ENCODE measurements at regions not wholly inside any gene's neighbourhood (a gene's known extent, or its start where the extent isn't known, plus 50 kb on each side); places are given as distances from the start of the nearest gene placed in this dataset.

- Histone ChIP-seq H3K36me3 (ENCODE audit: control insufficient read depth, insufficient read depth, low read length) (no peaks in the 10 kb centered on the region), H3K27me3 (ENCODE audit: control insufficient read depth, insufficient read depth, low read length) (no peaks in the 10 kb centered on the region), H3K27ac (ENCODE audit: low read depth, low read length) (no peak overlapping the region), H3K4me3 (ENCODE audit: low read depth, low read length) (no peak overlapping the region), H3K4me1 (ENCODE audit: control insufficient read depth, insufficient read depth, low read length) (peaks cover 9% of the 10 kb centered on the region), H3K9me3 (ENCODE audit: control insufficient read depth, insufficient read depth, low read length) (peaks cover 3% of the 10 kb centered on the region)
- WGBS (ENCODE audit: insufficient coverage) = no CpG with 5 or more reads among the region's 4 CpGs
- DNase-seq (ENCODE audit: low read depth in 4 of 6, low spot score in 6 of 6) = no peak
Measured at GRCh38 chr3:127520993-127521392, 69.5 kb downstream of the TPRA1 start.

GRCh38 chr3:127518456-127519081 is 72.0 kb downstream of the TPRA1 start:
- DNase-seq (ENCODE audit: low read depth in 4 of 6, low spot score in 6 of 6) = no peak
- no peaks in the 10 kb centered on the region for H3K4me1 ChIP-seq (ENCODE audit: control insufficient read depth, insufficient read depth, low read length)
- H3K4me3 ChIP-seq (ENCODE audit: low read depth, low read length) = no peak overlapping the region
- no peaks in the 10 kb centered on the region for H3K27me3 ChIP-seq (ENCODE audit: control insufficient read depth, insufficient read depth, low read length)
- 100% methylated on average over 1 of the region's 4 CpGs for WGBS (ENCODE audit: insufficient coverage)
- peaks cover 3% of the 10 kb centered on the region for H3K9me3 ChIP-seq (ENCODE audit: control insufficient read depth, insufficient read depth, low read length)
- H3K36me3 ChIP-seq (ENCODE audit: control insufficient read depth, insufficient read depth, low read length) = no peaks in the 10 kb centered on the region
- no peak overlapping the region for H3K27ac ChIP-seq (ENCODE audit: low read depth, low read length)

- 48% methylated on average over 2 of the region's 3 CpGs for WGBS (ENCODE audit: insufficient coverage)
- Histone ChIP-seq H3K4me3 (ENCODE audit: low read depth, low read length) (no peak overlapping the region), H3K27ac (ENCODE audit: low read depth, low read length) (no peak overlapping the region), H3K27me3 (ENCODE audit: control insufficient read depth, insufficient read depth, low read length) (no peaks in the 10 kb centered on the region), H3K9me3 (ENCODE audit: control insufficient read depth, insufficient read depth, low read length) (no peaks in the 10 kb centered on the region), H3K36me3 (ENCODE audit: control insufficient read depth, insufficient read depth, low read length) (no peaks in the 10 kb centered on the region), H3K4me1 (ENCODE audit: control insufficient read depth, insufficient read depth, low read length) (no peaks in the 10 kb centered on the region)
- no peak for DNase-seq (ENCODE audit: low read depth in 4 of 6, low spot score in 6 of 6)
Measured at GRCh38 chr3:127512256-127512655, 78.3 kb downstream of the TPRA1 start.

- no peaks in the 10 kb centered on the region for H3K36me3 ChIP-seq (ENCODE audit: control insufficient read depth, insufficient read depth, low read length)
- no CpG with 5 or more reads among the region's 1 CpG for WGBS (ENCODE audit: insufficient coverage)
- no peaks in the 10 kb centered on the region for H3K27me3 ChIP-seq (ENCODE audit: control insufficient read depth, insufficient read depth, low read length)
- H3K9me3 ChIP-seq (ENCODE audit: control insufficient read depth, insufficient read depth, low read length) = peaks cover 2% of the 10 kb centered on the region
- no peak overlapping the region for H3K4me3 ChIP-seq (ENCODE audit: low read depth, low read length)
- no peaks in the 10 kb centered on the region for H3K4me1 ChIP-seq (ENCODE audit: control insufficient read depth, insufficient read depth, low read length)
- no peak overlapping the region for H3K27ac ChIP-seq (ENCODE audit: low read depth, low read length)
- DNase-seq (ENCODE audit: low read depth in 4 of 6, low spot score in 6 of 6) = no peak
Measured at GRCh38 chr3:127501177-127501576, 89.4 kb downstream of the TPRA1 start.

GRCh38 chr3:127497676-127498075 is 92.9 kb downstream of the TPRA1 start:
- no peaks in the 10 kb centered on the region for H3K4me1 ChIP-seq (ENCODE audit: control insufficient read depth, insufficient read depth, low read length)
- H3K27ac ChIP-seq (ENCODE audit: low read depth, low read length) = no peak overlapping the region
- 94% methylated on average over 2 of the region's 2 CpGs for WGBS (ENCODE audit: insufficient coverage)
- no peaks in the 10 kb centered on the region for H3K36me3 ChIP-seq (ENCODE audit: control insufficient read depth, insufficient read depth, low read length)
- DNase-seq (ENCODE audit: low read depth in 4 of 6, low spot score in 6 of 6) = no peak
- no peak overlapping the region for H3K4me3 ChIP-seq (ENCODE audit: low read depth, low read length)
- H3K9me3 ChIP-seq (ENCODE audit: control insufficient read depth, insufficient read depth, low read length) = peaks cover 2% of the 10 kb centered on the region
- no peaks in the 10 kb centered on the region for H3K27me3 ChIP-seq (ENCODE audit: control insufficient read depth, insufficient read depth, low read length)

GRCh38 chr3:127497166-127497565 is 93.4 kb downstream of the TPRA1 start:
- Histone ChIP-seq H3K36me3 (ENCODE audit: control insufficient read depth, insufficient read depth, low read length) (no peaks in the 10 kb centered on the region), H3K9me3 (ENCODE audit: control insufficient read depth, insufficient read depth, low read length) (peaks cover 2% of the 10 kb centered on the region), H3K27ac (ENCODE audit: low read depth, low read length) (no peak overlapping the region), H3K4me3 (ENCODE audit: low read depth, low read length) (no peak overlapping the region), H3K4me1 (ENCODE audit: control insufficient read depth, insufficient read depth, low read length) (no peaks in the 10 kb centered on the region), H3K27me3 (ENCODE audit: control insufficient read depth, insufficient read depth, low read length) (no peaks in the 10 kb centered on the region)
- WGBS (ENCODE audit: insufficient coverage) = 89% methylated on average over 3 of the region's 3 CpGs
- DNase-seq (ENCODE audit: low read depth in 4 of 6, low spot score in 6 of 6) = no peak

- WGBS (ENCODE audit: insufficient coverage) = 81% methylated on average over 2 of the region's 2 CpGs
- Histone ChIP-seq H3K9me3 (ENCODE audit: control insufficient read depth, insufficient read depth, low read length) (peaks cover 2% of the 10 kb centered on the region), H3K4me1 (ENCODE audit: control insufficient read depth, insufficient read depth, low read length) (no peaks in the 10 kb centered on the region), H3K4me3 (ENCODE audit: low read depth, low read length) (no peak overlapping the region), H3K36me3 (ENCODE audit: control insufficient read depth, insufficient read depth, low read length) (no peaks in the 10 kb centered on the region), H3K27ac (ENCODE audit: low read depth, low read length) (no peak overlapping the region), H3K27me3 (ENCODE audit: control insufficient read depth, insufficient read depth, low read length) (no peaks in the 10 kb centered on the region)
- DNase-seq (ENCODE audit: low read depth in 4 of 6, low spot score in 6 of 6) = no peak
Measured at GRCh38 chr3:127495821-127496655, 94.5 kb downstream of the TPRA1 start.

GRCh38 chr3:127493924-127494646 is 96.4 kb downstream of the TPRA1 start:
- DNase-seq (ENCODE audit: low read depth in 4 of 6, low spot score in 6 of 6) = no peak
- H3K27ac ChIP-seq (ENCODE audit: low read depth, low read length) = no peak overlapping the region
- no peak overlapping the region for H3K4me3 ChIP-seq (ENCODE audit: low read depth, low read length)
- no peaks in the 10 kb centered on the region for H3K27me3 ChIP-seq (ENCODE audit: control insufficient read depth, insufficient read depth, low read length)
- H3K9me3 ChIP-seq (ENCODE audit: control insufficient read depth, insufficient read depth, low read length) = no peaks in the 10 kb centered on the region
- WGBS (ENCODE audit: insufficient coverage) = 86% methylated on average over 3 of the region's 4 CpGs
- no peaks in the 10 kb centered on the region for H3K36me3 ChIP-seq (ENCODE audit: control insufficient read depth, insufficient read depth, low read length)
- no peaks in the 10 kb centered on the region for H3K4me1 ChIP-seq (ENCODE audit: control insufficient read depth, insufficient read depth, low read length)

- Histone ChIP-seq H3K4me1 (ENCODE audit: control insufficient read depth, insufficient read depth, low read length) (no peaks in the 10 kb centered on the region), H3K27me3 (ENCODE audit: control insufficient read depth, insufficient read depth, low read length) (no peaks in the 10 kb centered on the region), H3K27ac (ENCODE audit: low read depth, low read length) (no peak overlapping the region), H3K9me3 (ENCODE audit: control insufficient read depth, insufficient read depth, low read length) (no peaks in the 10 kb centered on the region), H3K4me3 (ENCODE audit: low read depth, low read length) (no peak overlapping the region), H3K36me3 (ENCODE audit: control insufficient read depth, insufficient read depth, low read length) (no peaks in the 10 kb centered on the region)
- WGBS (ENCODE audit: insufficient coverage) = 89% methylated on average over 2 of the region's 2 CpGs
- no peak for DNase-seq (ENCODE audit: low read depth in 4 of 6, low spot score in 6 of 6)
Measured at GRCh38 chr3:127492426-127492825, 98.1 kb downstream of the TPRA1 start.
